ENCODE measurements at regions not wholly inside any gene's neighbourhood (a gene's known extent, or its start where the extent isn't known, plus 50 kb on each side); places are given as distances from the start of the nearest gene placed in this dataset.

GRCh38 chr6:84333842-84334241, 106.4 kb upstream of the CEP162 start:
- Mint-ChIP-seq H3K4me1 (ENCODE audit: unreplicated experiment) (no peaks in the 10 kb centered on the region), H3K9me3 (ENCODE audit: unreplicated experiment) (peaks cover 11% of the 10 kb centered on the region), H3K27me3 (ENCODE audit: unreplicated experiment) (peaks cover 26% of the 10 kb centered on the region), H3K27ac (ENCODE audit: unreplicated experiment) (no peak overlapping the region), H3K36me3 (ENCODE audit: unreplicated experiment) (no peaks in the 10 kb centered on the region), H3K4me3 (ENCODE audit: unreplicated experiment) (no peak overlapping the region)
- TF ChIP-seq CTCF (IDR thresholded peaks at IDR 0.05) = no peak
- no peak for DNase-seq (ENCODE audit: extremely low spot score, unreplicated experiment)

- Mint-ChIP-seq H3K4me3 (ENCODE audit: unreplicated experiment) (no peak overlapping the region), H3K36me3 (ENCODE audit: unreplicated experiment) (no peaks in the 10 kb centered on the region), H3K4me1 (ENCODE audit: unreplicated experiment) (no peaks in the 10 kb centered on the region), H3K27me3 (ENCODE audit: unreplicated experiment) (peaks cover 14% of the 10 kb centered on the region), H3K27ac (ENCODE audit: unreplicated experiment) (no peak overlapping the region), H3K9me3 (ENCODE audit: unreplicated experiment) (peaks cover 11% of the 10 kb centered on the region)
- DNase-seq (ENCODE audit: extremely low spot score, unreplicated experiment) = no peak
- TF ChIP-seq CTCF (IDR thresholded peaks at IDR 0.05) = no peak
Measured at GRCh38 chr6:84332139-84333034, 104.9 kb upstream of the CEP162 start.

- no peaks in the 10 kb centered on the region for H3K4me1 Mint-ChIP-seq (ENCODE audit: unreplicated experiment)
- no peak for TF ChIP-seq CTCF (IDR thresholded peaks at IDR 0.05)
Measured at GRCh38 chr6:84330325-84330724, 102.9 kb upstream of the CEP162 start.

GRCh38 chr6:84329516-84329915, 102.1 kb upstream of the CEP162 start:
- Mint-ChIP-seq H3K36me3 (ENCODE audit: unreplicated experiment) (no peaks in the 10 kb centered on the region), H3K27me3 (ENCODE audit: unreplicated experiment) (peaks cover 13% of the 10 kb centered on the region), H3K9me3 (ENCODE audit: unreplicated experiment) (no peaks in the 10 kb centered on the region), H3K4me3 (ENCODE audit: unreplicated experiment) (no peak overlapping the region), H3K27ac (ENCODE audit: unreplicated experiment) (no peak overlapping the region), H3K4me1 (ENCODE audit: unreplicated experiment) (no peaks in the 10 kb centered on the region)
- TF ChIP-seq CTCF (IDR thresholded peaks at IDR 0.05) = no peak
- DNase-seq (ENCODE audit: extremely low spot score, unreplicated experiment) = no peak

More at GRCh38 chr6:84330325-84330724, 102.9 kb upstream of the CEP162 start:
- Mint-ChIP-seq H3K27ac (ENCODE audit: unreplicated experiment) (no peak overlapping the region), H3K4me3 (ENCODE audit: unreplicated experiment) (no peak overlapping the region), H3K27me3 (ENCODE audit: unreplicated experiment) (peaks cover 13% of the 10 kb centered on the region), H3K36me3 (ENCODE audit: unreplicated experiment) (no peaks in the 10 kb centered on the region), H3K9me3 (ENCODE audit: unreplicated experiment) (peaks cover under 1% of the 10 kb centered on the region)
- no peak for DNase-seq (ENCODE audit: extremely low spot score, unreplicated experiment)

GRCh38 chr6:84329077-84329476, 101.6 kb upstream of the CEP162 start:
- Mint-ChIP-seq H3K27ac (ENCODE audit: unreplicated experiment) (no peak overlapping the region), H3K9me3 (ENCODE audit: unreplicated experiment) (no peaks in the 10 kb centered on the region), H3K4me3 (ENCODE audit: unreplicated experiment) (no peak overlapping the region), H3K36me3 (ENCODE audit: unreplicated experiment) (no peaks in the 10 kb centered on the region), H3K4me1 (ENCODE audit: unreplicated experiment) (no peaks in the 10 kb centered on the region), H3K27me3 (ENCODE audit: unreplicated experiment) (peaks cover 13% of the 10 kb centered on the region)
- TF ChIP-seq CTCF (IDR thresholded peaks at IDR 0.05) = no peak
- DNase-seq (ENCODE audit: extremely low spot score, unreplicated experiment) = no peak

Data from osteocyte (in vitro differentiated cells).